AG09319 (cell line): ENCODE measurements at regions not wholly inside any gene's neighbourhood (a gene's known extent, or its start where the extent isn't known, plus 50 kb on each side); places are given as distances from the start of the nearest gene placed in this dataset.

Experiments used
- DNase-seq: peaks from one replicate; pipeline ENCODE4 v3.0.0-alpha.2; 2010; ENCODE audit warnings: low read depth; ENCODE audit errors: extremely low read depth
- TF ChIP-seq, protein P1 (sequence below): IDR thresholded peaks from 2 replicates; pipeline ENCODE4 v1.5.1; 2011; ENCODE audit warnings: low read depth, mild to moderate bottlenecking, inconsistent platforms, low read length, moderate library complexity

DNA sequence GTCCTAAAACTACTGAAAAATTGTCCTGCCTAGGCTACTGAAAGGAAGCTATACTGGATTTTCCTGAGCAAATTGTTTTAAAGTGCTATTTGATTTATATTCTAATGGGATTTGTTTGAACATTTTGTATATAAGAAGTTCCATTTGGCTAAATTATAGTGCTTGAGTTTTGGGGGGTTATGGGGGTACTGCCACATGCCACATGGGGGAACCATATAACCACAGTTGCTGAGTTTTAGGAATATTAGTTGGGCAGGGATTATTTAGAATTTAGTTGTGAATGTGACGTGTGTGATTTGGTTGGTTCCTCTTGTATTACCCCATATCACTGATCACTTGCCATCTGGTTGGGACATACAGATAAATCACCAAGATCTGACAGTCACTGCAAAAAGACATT is 224.5 kb upstream of the TAPT1 start:
- DNase-seq, result no peak
- TF ChIP-seq, protein P1, sequence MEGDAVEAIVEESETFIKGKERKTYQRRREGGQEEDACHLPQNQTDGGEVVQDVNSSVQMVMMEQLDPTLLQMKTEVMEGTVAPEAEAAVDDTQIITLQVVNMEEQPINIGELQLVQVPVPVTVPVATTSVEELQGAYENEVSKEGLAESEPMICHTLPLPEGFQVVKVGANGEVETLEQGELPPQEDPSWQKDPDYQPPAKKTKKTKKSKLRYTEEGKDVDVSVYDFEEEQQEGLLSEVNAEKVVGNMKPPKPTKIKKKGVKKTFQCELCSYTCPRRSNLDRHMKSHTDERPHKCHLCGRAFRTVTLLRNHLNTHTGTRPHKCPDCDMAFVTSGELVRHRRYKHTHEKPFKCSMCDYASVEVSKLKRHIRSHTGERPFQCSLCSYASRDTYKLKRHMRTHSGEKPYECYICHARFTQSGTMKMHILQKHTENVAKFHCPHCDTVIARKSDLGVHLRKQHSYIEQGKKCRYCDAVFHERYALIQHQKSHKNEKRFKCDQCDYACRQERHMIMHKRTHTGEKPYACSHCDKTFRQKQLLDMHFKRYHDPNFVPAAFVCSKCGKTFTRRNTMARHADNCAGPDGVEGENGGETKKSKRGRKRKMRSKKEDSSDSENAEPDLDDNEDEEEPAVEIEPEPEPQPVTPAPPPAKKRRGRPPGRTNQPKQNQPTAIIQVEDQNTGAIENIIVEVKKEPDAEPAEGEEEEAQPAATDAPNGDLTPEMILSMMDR, result peak; percentile 41

DNA sequence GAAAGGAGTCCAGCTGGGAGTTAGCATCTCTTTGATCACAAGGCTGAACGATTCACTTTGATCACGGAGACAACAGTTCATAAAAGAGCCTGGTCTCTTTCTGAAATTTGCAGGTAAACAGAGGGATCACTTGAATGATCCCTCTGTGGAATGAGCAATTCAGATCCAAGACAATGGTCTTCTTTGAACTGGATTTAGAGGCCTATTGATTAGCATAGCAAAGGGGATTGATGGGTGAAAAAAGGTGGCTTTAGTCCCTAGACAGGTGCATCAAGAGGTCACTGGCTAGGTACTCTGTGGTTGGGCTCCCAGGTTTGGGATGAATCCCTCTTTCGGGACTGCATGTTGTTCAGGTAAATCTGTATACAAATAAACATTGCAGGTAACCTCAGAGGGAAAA is 223.8 kb upstream of the TAPT1 start:
- TF ChIP-seq, protein P1, result no peak

DNA sequence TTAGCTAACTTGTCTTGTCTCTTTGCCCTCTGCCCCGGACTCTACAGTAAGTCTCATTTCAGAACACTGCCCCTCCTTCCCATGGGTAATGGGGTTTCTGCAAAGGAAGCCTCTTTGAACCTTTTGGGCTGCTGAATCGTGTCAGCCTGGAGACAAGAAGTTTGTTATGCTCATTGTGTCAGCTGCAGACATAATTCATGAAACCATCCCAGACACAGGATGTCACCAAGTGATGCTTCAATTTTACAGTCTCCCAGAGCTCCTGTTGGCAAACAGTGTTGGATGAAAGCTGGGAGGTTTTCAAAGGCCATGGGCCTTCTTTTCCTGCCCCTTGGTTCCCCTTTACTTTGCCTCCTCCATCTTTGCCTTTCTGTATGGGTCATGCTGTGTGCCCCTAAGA is 223.1 kb upstream of the TAPT1 start:
- TF ChIP-seq, protein P1, result no peak
- DNase-seq, result no peak

More for the DNA sequence above, 223.8 kb upstream of the TAPT1 start:
- DNase-seq, result no peak

DNA sequence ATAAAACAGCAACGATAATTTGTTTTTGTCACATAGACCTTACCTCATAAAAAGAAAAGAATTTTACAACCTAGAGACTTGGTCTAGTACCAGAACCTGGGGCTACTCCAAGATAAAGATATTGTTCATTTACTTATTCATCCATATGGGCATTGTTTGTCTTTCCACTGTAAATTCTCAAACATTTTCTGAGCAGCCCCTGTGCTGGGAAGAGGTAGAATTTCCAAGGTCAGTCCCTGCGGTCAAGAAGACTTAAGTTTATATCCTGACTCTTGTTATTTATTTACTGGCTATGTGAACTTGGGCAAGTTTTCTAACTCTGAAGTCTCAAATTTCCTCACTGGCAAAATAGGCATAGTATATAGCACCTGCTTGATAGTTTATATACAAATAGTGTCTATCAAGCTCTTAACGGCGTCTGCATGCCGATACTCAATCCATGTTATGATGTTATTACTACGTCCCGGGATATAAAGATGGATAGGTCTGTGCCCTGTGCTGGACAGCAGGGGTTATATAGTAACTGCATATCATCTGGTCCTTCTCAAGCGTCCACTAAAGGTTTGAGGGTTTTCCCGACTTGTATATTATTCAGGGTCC is 222.1 kb upstream of the TAPT1 start:
- no peak for DNase-seq
- TF ChIP-seq, protein P1, result no peak

DNA sequence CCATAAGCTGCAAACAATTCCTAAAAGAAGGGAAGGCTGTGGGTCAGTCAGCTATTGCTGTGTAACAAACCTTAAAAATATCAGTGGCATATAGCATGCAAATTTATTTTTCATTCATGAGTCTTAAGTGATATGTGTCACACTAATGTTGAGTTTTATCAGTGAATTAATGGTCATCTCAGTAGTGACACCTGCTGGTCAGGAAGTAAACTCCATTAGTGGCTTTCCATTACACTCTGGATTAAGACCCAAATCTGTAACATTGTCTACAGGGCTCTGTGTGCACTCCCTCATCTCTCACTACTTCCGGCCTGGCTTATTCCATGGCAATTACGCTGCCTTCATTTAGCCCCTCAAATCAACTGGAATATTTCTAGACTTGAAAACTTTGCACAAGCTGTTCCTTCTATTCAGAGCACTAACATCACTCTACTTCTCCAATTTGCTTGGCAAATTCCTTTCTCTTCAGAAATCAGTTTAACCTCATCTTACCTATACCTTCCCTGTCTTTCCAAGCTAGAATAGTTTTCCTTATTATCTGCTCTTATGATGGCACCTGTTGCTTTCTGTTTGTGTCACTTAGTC is 217.3 kb upstream of the TAPT1 start:
- TF ChIP-seq, protein P1, result peak; percentile 70
- DNase-seq, result no peak

DNA sequence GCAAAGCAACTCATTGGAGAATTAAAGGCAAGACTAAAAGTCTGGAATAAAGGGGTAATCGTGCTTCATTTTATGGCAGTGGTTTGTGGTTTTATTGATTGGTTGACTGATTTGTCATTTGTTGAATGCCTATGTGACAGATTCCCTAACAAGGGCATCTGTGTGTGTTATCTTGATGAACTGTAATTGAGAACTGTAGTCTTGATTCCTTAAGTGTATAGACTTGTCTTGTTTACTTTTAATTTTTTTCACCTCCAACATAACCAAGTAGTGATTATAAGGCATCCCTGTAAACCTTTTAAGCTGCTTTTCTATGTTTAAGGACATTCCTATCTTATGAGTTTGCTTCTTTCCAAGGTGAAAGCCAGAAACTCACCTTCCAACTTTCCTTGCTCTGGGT is 216.0 kb upstream of the TAPT1 start:
- no peak for DNase-seq
- TF ChIP-seq, protein P1, result no peak

DNA sequence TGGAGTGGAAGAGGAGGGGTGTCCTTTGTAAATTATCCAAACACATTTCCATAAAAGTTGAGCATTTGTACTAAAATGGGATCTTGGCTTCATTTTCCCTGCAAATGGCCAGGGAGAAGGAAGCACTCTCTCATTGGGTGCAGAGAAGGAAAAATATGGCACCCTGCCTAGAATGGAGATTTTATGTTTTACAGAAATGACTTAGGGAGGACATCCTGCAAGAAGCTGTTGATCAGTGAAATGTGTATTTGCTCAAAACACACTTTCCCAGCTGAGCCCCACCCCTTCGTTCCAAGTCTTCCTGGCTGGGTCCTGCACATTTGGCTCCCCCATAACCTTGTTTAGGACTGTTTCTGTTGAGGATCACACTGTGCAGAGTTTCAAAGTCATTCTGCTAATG is 213.5 kb upstream of the TAPT1 start:
- TF ChIP-seq, protein P1, result no peak
- DNase-seq, result no peak
